ENCODE measurements at regions not wholly inside any gene's neighbourhood (a gene's known extent, or its start where the extent isn't known, plus 50 kb on each side); places are given as distances from the start of the nearest gene placed in this dataset.
"Not testable (repeated sequence)": the region's sequence is repeated elsewhere in the genome, so short reads cannot be mapped to it uniquely, and the experiment has no call there.

- Histone ChIP-seq H3K27me3 (ENCODE audit: insufficient read depth, low read depth, severe bottlenecking) (no peaks in the 10 kb centered on the region), H3K36me3 (no peaks in the 10 kb centered on the region), H3K4me3 (ENCODE audit: low read depth, low read length) (no peak overlapping the region), H3K9me3 (ENCODE audit: severe bottlenecking) (no peaks in the 10 kb centered on the region), H3K27ac (no peak overlapping the region)
- no peak for DNase-seq
- no peak for TF ChIP-seq CTCF (IDR thresholded peaks at IDR 0.05; ENCODE audit: low read depth, low read length)
These were observed 688.8 kb downstream of the NYAP2 start for GRCh38 chr2:226088366-226088674.

- Histone ChIP-seq H3K27me3 (ENCODE audit: insufficient read depth, low read depth, severe bottlenecking) (no peaks in the 10 kb centered on the region), H3K4me3 (ENCODE audit: low read depth, low read length) (no peak overlapping the region), H3K27ac (no peak overlapping the region), H3K9me3 (ENCODE audit: severe bottlenecking) (no peaks in the 10 kb centered on the region), H3K36me3 (no peaks in the 10 kb centered on the region)
- no peak for TF ChIP-seq CTCF (IDR thresholded peaks at IDR 0.05; ENCODE audit: low read depth, low read length)
- no peak for DNase-seq
These were observed 688.2 kb downstream of the NYAP2 start for GRCh38 chr2:226087505-226088365.

GRCh38 chr2:226087051-226087450 lies 687.5 kb downstream of the NYAP2 start:
- Histone ChIP-seq H3K36me3 (no peaks in the 10 kb centered on the region), H3K27ac (no peak overlapping the region), H3K27me3 (ENCODE audit: insufficient read depth, low read depth, severe bottlenecking) (no peaks in the 10 kb centered on the region), H3K9me3 (ENCODE audit: severe bottlenecking) (no peaks in the 10 kb centered on the region), H3K4me3 (ENCODE audit: low read depth, low read length) (no peak overlapping the region)
- no peak for TF ChIP-seq CTCF (IDR thresholded peaks at IDR 0.05; ENCODE audit: low read depth, low read length)
- DNase-seq = no peak

GRCh38 chr2:226086190-226086589 lies 686.7 kb downstream of the NYAP2 start:
- H3K4me3 ChIP-seq (ENCODE audit: low read depth, low read length) = no peak overlapping the region
- no peak overlapping the region for H3K27ac ChIP-seq
- DNase-seq = no peak
- TF ChIP-seq CTCF (IDR thresholded peaks at IDR 0.05; ENCODE audit: low read depth, low read length) = no peak
- no peaks in the 10 kb centered on the region for H3K9me3 ChIP-seq (ENCODE audit: severe bottlenecking)
- no peaks in the 10 kb centered on the region for H3K36me3 ChIP-seq
- no peaks in the 10 kb centered on the region for H3K27me3 ChIP-seq (ENCODE audit: insufficient read depth, low read depth, severe bottlenecking)

- H3K4me3 ChIP-seq (ENCODE audit: low read depth, low read length); H3K27me3 ChIP-seq (ENCODE audit: insufficient read depth, low read depth, severe bottlenecking); H3K36me3 ChIP-seq; H3K9me3 ChIP-seq (ENCODE audit: severe bottlenecking); H3K27ac ChIP-seq; DNase-seq: not testable (repeated sequence)
These were observed 685.9 kb downstream of the NYAP2 start for GRCh38 chr2:226085425-226085824.

- H3K9me3 ChIP-seq (ENCODE audit: severe bottlenecking) = no peaks in the 10 kb centered on the region
- no peaks in the 10 kb centered on the region for H3K36me3 ChIP-seq
- no peak for TF ChIP-seq CTCF (IDR thresholded peaks at IDR 0.05; ENCODE audit: low read depth, low read length)
- H3K4me3 ChIP-seq (ENCODE audit: low read depth, low read length) = no peak overlapping the region
- H3K27ac ChIP-seq = no peak overlapping the region
- H3K27me3 ChIP-seq (ENCODE audit: insufficient read depth, low read depth, severe bottlenecking) = no peaks in the 10 kb centered on the region
- DNase-seq = no peak
These were observed 680.8 kb downstream of the NYAP2 start for GRCh38 chr2:226080334-226080733.

Measured in WERI-Rb-1 (cell line).